ENCODE measurements at regions not wholly inside any gene's neighbourhood (a gene's known extent, or its start where the extent isn't known, plus 50 kb on each side); places are given as distances from the start of the nearest gene placed in this dataset.

- TF ChIP-seq POLR2AphosphoS5 (IDR thresholded peaks at IDR 0.05; ENCODE audit: insufficient read depth in 1 of 2, low read depth in 1 of 2) = no peak
- no peak for TF ChIP-seq CTCF (IDR thresholded peaks at IDR 0.05)
- no peak for TF ChIP-seq POLR2A (IDR thresholded peaks at IDR 0.05)
Measured at GRCh38 chr3:72646263-72646662, 202.0 kb downstream of the SHQ1 start.

Data from vagina (tissue), 2 donors.